ENCODE measurements at regions not wholly inside any gene's neighbourhood (a gene's known extent, or its start where the extent isn't known, plus 50 kb on each side); places are given as distances from the start of the nearest gene placed in this dataset.

GRCh38 chr21:16519036-16519435, 789.3 kb downstream of the USP25 start:
- no peak for TF ChIP-seq CTCF (IDR thresholded peaks at IDR 0.05; ENCODE audit: low read depth, low read length)
- in situ Hi-C loops (cut with HindIII; ENCODE audit: low sequenced_read_pairs) = no loop called here
- DNase-seq (ENCODE audit: low read depth, low spot score) = no peak
- H3K4me3 ChIP-seq (ENCODE audit: low read depth, low read length) = no peak overlapping the region

DNA sequence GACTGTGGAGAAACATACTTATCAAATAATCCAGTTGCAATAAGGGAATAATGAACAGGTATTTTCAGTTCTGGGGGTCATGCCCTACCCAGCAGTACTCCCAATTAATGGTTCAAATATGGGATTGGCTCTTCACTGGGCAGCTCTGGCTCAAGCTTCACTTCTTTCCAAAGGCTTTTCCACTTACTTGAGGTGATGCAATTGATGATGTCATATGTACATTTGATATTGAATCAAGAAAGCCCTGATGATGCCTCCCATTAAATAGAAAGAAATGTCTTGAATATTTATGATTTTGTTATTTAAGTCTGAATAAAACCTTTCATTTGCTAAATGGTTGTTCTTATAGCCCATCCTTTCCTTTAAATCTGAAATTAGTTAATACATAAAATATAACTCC, 789.9 kb downstream of the USP25 start:
- TF ChIP-seq CTCF (IDR thresholded peaks at IDR 0.05; ENCODE audit: low read depth, low read length) = no peak
- DNase-seq (ENCODE audit: low read depth, low spot score) = no peak
- in situ Hi-C loops (cut with HindIII; ENCODE audit: low sequenced_read_pairs) = no loop called here
- H3K4me3 ChIP-seq (ENCODE audit: low read depth, low read length) = no peak overlapping the region

- DNase-seq (ENCODE audit: low read depth, low spot score) = peak; percentile 52
- H3K4me3 ChIP-seq (ENCODE audit: low read depth, low read length) = no peak overlapping the region
- TF ChIP-seq CTCF (IDR thresholded peaks at IDR 0.05; ENCODE audit: low read depth, low read length) = no peak
- in situ Hi-C loops (cut with HindIII; ENCODE audit: low sequenced_read_pairs) = no loop called here
Observed at GRCh38 chr21:16522548-16522947, 792.8 kb downstream of the USP25 start.

GRCh38 chr21:16530656-16531055, 800.9 kb downstream of the USP25 start:
- DNase-seq (ENCODE audit: low read depth, low spot score) = no peak
- in situ Hi-C loops (cut with HindIII; ENCODE audit: low sequenced_read_pairs) = no loop called here
- H3K4me3 ChIP-seq (ENCODE audit: low read depth, low read length) = no peak overlapping the region
- no peak for TF ChIP-seq CTCF (IDR thresholded peaks at IDR 0.05; ENCODE audit: low read depth, low read length)

- in situ Hi-C loops (cut with HindIII; ENCODE audit: low sequenced_read_pairs) = no loop called here
- peak; percentile 58 for DNase-seq (ENCODE audit: low read depth, low spot score)
- TF ChIP-seq CTCF (IDR thresholded peaks at IDR 0.05; ENCODE audit: low read depth, low read length) = no peak
- H3K4me3 ChIP-seq (ENCODE audit: low read depth, low read length) = no peak overlapping the region
Observed at GRCh38 chr21:16532840-16533239, 803.1 kb downstream of the USP25 start.

DNA sequence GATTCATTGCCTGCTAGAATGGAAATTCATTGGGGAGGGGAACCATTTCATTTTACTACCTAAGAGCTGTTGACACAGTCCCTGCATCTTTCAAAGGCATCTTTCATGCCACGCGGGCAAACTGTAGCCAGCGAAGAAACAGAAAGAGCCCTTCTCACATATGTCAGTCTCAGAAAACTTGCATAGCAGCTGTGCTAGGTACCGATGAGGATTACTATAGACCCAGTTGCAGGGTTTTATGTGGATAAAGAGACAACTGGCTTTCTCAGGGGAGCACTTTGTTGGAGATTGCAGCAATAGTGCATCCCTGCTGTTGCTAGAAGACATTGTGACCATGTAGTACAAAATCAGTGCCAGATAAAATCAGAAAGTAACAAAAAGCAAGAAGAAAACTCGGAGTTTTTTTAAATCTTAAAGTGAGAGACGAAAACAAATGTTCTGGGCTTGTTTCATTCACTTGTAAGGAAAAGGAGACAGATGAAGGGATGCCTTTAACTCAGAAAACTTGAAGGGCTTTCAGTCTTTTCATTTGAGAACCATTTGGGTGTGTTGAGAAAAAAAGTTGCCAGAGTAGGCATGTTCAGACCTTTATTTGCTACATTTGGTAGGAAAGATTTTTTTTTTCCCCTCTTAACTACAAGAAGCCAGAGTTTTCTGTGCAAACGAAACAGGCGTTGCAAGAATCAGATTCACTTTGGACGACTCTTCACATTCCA, 804.1 kb downstream of the USP25 start:
- no peak for TF ChIP-seq CTCF (IDR thresholded peaks at IDR 0.05; ENCODE audit: low read depth, low read length)
- in situ Hi-C loops (cut with HindIII; ENCODE audit: low sequenced_read_pairs) = no loop called here
- H3K4me3 ChIP-seq (ENCODE audit: low read depth, low read length) = peak overlapping the region; percentile 37
- DNase-seq (ENCODE audit: low read depth, low spot score) = no peak

Data from astrocyte of the spinal cord (primary cell).